Chondrocyte (in vitro differentiated cells): ENCODE measurements at regions not wholly inside any gene's neighbourhood (a gene's known extent, or its start where the extent isn't known, plus 50 kb on each side); places are given as distances from the start of the nearest gene placed in this dataset.

Source experiments
- DNase-seq: peaks from one replicate; pipeline ENCODE4 v3.0.0; 2021; ENCODE audit warnings: mixed read lengths, low spot score
- H3K27ac Mint-ChIP-seq: one replicate; pipeline ENCODE4 v1.8.0; 2021; ENCODE audit warnings: mild to moderate bottlenecking, moderate library complexity, mixed read lengths; ENCODE audit not compliant: unreplicated experiment
- H3K27me3 Mint-ChIP-seq: 2 replicates; pipeline ENCODE4 v1.8.0; 2021; ENCODE audit warnings: low read depth, mixed read lengths
- H3K36me3 Mint-ChIP-seq: 2 replicates; pipeline ENCODE4 v1.8.0; 2021; ENCODE audit warnings: low read depth, mixed read lengths
- H3K4me1 Mint-ChIP-seq: 2 replicates; pipeline ENCODE4 v1.8.0; 2021; ENCODE audit warnings: low read depth, mild to moderate bottlenecking, mixed read lengths
- H3K4me3 Mint-ChIP-seq: one replicate; pipeline ENCODE4 v1.8.0; 2021; ENCODE audit warnings: mild to moderate bottlenecking, moderate library complexity, mixed read lengths; ENCODE audit not compliant: unreplicated experiment
- H3K9me3 Mint-ChIP-seq: 2 replicates; pipeline ENCODE4 v1.8.0; 2021; ENCODE audit warnings: low read depth, mixed read lengths
- CTCF ChIP-seq: fragments of 200-600 bp; sonication (generic); IDR thresholded peaks from 2 replicates; pipeline ENCODE4 v1.5.0; 2021; ENCODE audit warnings: antibody characterized with exemption, mild to moderate bottlenecking, moderate library complexity

GRCh38 chr15:89398896-89399237 lies 64.2 kb upstream of the POLG start:
- no peak for DNase-seq
- no peak for TF ChIP-seq CTCF
- peaks cover 2% of the 10 kb centered on the region for H3K36me3 Mint-ChIP-seq
- H3K9me3 Mint-ChIP-seq: no peaks in the 10 kb centered on the region
- H3K27ac Mint-ChIP-seq: no peak overlapping the region
- peaks cover 65% of the 10 kb centered on the region for H3K27me3 Mint-ChIP-seq
- H3K4me1 Mint-ChIP-seq: peaks cover 5% of the 10 kb centered on the region
- H3K4me3 Mint-ChIP-seq: no peak overlapping the region

DNA sequence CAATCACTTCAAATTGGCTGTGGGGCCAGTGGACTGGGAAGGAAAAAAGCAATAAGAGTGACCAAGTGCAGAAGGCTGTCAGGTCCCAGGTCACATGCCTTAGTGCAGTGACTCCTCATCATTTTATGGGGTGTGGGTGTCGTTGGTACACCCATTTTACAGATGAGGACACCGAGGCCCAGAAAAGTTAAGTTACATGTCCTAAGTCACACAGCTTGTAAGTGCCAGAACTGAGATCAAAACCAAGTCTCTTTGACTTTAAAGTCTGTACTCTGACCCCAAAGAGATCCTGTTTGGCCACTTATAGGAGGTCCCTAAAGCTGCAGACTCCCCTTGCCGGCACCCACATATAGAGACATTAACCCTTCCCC lies 63.0 kb upstream of the POLG start:
- peaks cover 2% of the 10 kb centered on the region for H3K36me3 Mint-ChIP-seq
- H3K4me1 Mint-ChIP-seq: peaks cover 5% of the 10 kb centered on the region
- H3K4me3 Mint-ChIP-seq: no peak overlapping the region
- no peak for DNase-seq
- peaks cover 65% of the 10 kb centered on the region for H3K27me3 Mint-ChIP-seq
- no peak for TF ChIP-seq CTCF
- no peak overlapping the region for H3K27ac Mint-ChIP-seq
- no peaks in the 10 kb centered on the region for H3K9me3 Mint-ChIP-seq

- Mint-ChIP-seq H3K4me1 (peaks cover 5% of the 10 kb centered on the region), H3K9me3 (no peaks in the 10 kb centered on the region), H3K27me3 (peaks cover 66% of the 10 kb centered on the region), H3K27ac (no peak overlapping the region), H3K4me3 (no peak overlapping the region), H3K36me3 (peaks cover 2% of the 10 kb centered on the region)
- TF ChIP-seq CTCF: no peak
- no peak for DNase-seq
Measured at GRCh38 chr15:89396723-89397652, 62.4 kb upstream of the POLG start.

GRCh38 chr15:89395996-89396395 lies 61.4 kb upstream of the POLG start:
- Mint-ChIP-seq H3K27ac (no peak overlapping the region), H3K4me3 (no peak overlapping the region), H3K36me3 (peaks cover 2% of the 10 kb centered on the region), H3K4me1 (no peaks in the 10 kb centered on the region), H3K9me3 (no peaks in the 10 kb centered on the region), H3K27me3 (peaks cover 62% of the 10 kb centered on the region)
- no peak for TF ChIP-seq CTCF
- no peak for DNase-seq

- Mint-ChIP-seq H3K27me3 (peaks cover 61% of the 10 kb centered on the region), H3K9me3 (no peaks in the 10 kb centered on the region), H3K4me3 (no peak overlapping the region), H3K27ac (no peak overlapping the region), H3K36me3 (peaks cover 4% of the 10 kb centered on the region), H3K4me1 (no peaks in the 10 kb centered on the region)
- no peak for DNase-seq
- no peak for TF ChIP-seq CTCF
Measured at GRCh38 chr15:89395461-89395871, 60.8 kb upstream of the POLG start.
